Gastroesophageal sphincter (tissue), 3 donors: ENCODE measurements at regions not wholly inside any gene's neighbourhood (a gene's known extent, or its start where the extent isn't known, plus 50 kb on each side); places are given as distances from the start of the nearest gene placed in this dataset.
"Not testable (repeated sequence)": the region's sequence is repeated elsewhere in the genome, so short reads cannot be mapped to it uniquely, and the experiment has no call there.

Experiments used
- POLR2A ChIP-seq, 2 donors: fragments of 450-650 bp; IDR thresholded peaks; one replicate each; pipeline ENCODE4 v1.6.1; 2017; ENCODE audit warnings: antibody characterized with exemption in 2 of 2, mild to moderate bottlenecking in 2 of 2, moderate library complexity in 1 of 2
- TF ChIP-seq, protein P1 (sequence below), 4 experiments: fragments of 200-600 bp in 2 of 4; fragments of 450-650 bp in 2 of 4; sonication (generic) in 1 of 4; IDR thresholded peaks; one replicate each; pipeline ENCODE4 v1.5.1; 2017 to 2019; ENCODE audit warnings: antibody characterized with exemption in 4 of 4, mild to moderate bottlenecking in 2 of 4, moderate library complexity in 2 of 4

DNA sequence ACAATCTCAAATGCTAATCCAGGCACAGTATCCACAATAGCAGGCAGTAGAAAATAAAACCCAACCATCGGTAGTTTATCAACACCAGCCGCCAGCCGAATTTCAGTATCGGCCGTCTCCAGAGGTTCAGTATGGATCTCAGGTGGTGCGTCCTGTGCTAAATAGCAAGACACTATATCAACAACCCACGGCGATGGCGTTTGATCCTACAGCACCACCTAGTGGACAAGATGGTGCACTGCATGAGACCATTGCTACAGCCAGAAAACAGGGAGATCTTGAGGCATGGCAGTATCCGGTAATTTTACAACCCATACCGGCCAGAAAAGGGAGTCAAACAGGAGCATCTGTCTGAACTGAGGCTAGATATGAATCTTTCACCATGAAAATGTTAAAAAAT lies 112.0 kb upstream of the FRG2C start:
- TF ChIP-seq, protein P1, sequence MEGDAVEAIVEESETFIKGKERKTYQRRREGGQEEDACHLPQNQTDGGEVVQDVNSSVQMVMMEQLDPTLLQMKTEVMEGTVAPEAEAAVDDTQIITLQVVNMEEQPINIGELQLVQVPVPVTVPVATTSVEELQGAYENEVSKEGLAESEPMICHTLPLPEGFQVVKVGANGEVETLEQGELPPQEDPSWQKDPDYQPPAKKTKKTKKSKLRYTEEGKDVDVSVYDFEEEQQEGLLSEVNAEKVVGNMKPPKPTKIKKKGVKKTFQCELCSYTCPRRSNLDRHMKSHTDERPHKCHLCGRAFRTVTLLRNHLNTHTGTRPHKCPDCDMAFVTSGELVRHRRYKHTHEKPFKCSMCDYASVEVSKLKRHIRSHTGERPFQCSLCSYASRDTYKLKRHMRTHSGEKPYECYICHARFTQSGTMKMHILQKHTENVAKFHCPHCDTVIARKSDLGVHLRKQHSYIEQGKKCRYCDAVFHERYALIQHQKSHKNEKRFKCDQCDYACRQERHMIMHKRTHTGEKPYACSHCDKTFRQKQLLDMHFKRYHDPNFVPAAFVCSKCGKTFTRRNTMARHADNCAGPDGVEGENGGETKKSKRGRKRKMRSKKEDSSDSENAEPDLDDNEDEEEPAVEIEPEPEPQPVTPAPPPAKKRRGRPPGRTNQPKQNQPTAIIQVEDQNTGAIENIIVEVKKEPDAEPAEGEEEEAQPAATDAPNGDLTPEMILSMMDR (IDR thresholded peaks at IDR 0.05), result not testable (repeated sequence)
- TF ChIP-seq POLR2A (IDR thresholded peaks at IDR 0.05), result not testable (repeated sequence)
